GM18511 (cell line): ENCODE measurements at regions not wholly inside any gene's neighbourhood (a gene's known extent, or its start where the extent isn't known, plus 50 kb on each side); places are given as distances from the start of the nearest gene placed in this dataset.

Experiments used
- ATAC-seq: cut with Tn5 transposase; IDR thresholded peaks from one replicate; pipeline ENCODE4 v1.9.1; 2021; ENCODE audit warnings: mild to moderate bottlenecking, moderate library complexity; ENCODE audit not compliant: unreplicated experiment

DNA sequence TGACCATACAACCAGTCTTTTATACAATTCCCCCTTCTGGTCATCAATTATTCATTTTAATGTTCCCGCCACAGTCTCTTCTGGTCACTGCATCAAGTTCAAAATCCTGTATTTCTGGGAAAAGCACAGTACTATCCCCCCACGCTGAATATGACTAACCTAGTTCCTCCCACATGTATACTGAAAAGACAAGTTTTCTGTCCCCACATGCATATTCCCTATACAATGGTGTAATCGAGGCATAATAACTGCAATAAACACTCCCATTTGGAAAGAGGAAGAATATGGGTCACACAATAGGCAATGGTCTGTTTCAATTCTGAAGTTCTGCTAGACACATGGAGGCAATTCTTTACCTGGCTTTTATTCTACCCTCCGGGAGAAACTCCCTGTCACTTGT lies 344.9 kb downstream of the EFNA5 start:
- no peak for ATAC-seq

DNA sequence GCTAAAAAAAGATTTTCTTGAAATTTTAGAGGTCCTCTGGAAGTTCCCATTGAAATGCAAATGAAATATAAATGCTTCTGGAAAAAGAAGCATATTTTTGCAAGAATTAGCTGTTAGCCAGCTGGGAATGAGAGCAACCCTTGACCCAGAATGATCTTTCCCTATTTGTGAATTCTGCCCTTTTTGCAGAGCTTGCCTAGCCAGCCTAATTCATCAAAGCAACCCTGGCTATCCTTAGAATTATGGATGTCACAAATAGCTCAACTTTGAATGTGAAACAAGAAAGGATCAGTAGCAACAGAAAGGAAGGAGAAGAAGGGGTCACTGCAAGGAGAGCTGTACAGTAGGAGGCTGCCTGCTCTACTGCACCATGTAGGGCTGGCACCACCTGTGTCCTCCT lies 345.9 kb downstream of the EFNA5 start:
- no peak for ATAC-seq

GRCh38 chr5:107324071-107324470 lies 346.7 kb downstream of the EFNA5 start:
- ATAC-seq = no peak

GRCh38 chr5:107323536-107323935 lies 347.2 kb downstream of the EFNA5 start:
- ATAC-seq = no peak

DNA sequence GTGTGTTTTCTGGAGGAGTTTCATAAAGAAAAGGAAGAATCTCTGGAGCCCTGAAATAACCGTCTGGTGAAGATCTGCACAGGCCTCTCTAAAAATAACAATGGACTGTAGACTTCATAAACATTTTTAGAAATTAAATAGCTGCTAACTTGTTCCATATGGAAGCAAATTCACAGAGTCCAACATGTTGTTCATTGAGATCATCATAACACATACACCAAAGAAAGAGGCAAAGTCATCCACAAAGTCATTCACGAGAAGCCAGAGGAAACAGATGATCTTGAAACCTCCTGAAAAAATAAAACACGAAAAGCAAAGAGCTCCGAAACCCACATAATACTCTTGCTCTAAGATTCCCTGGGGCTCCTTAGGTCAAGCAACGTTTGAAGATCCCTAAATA lies 347.8 kb downstream of the EFNA5 start:
- ATAC-seq = no peak

GRCh38 chr5:107321906-107322305 lies 348.8 kb downstream of the EFNA5 start:
- no peak for ATAC-seq

DNA sequence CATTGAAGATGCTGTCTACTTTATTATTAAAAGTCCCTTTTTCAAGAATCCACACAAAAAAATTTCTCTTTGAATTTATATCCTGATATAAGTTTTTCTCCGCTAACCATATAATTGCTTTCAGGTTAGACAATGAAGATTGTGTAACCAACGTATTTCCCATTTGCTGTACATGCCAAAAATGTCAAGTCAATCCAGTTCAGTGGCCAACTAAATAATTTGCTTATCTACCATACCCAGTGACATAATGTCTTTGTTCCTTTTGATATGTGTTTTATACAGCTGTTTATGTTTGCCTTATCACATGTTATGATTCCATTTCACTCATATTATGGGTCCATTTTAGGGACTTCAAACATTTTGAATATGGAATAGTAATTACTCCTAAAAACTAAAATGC lies 349.9 kb downstream of the EFNA5 start:
- ATAC-seq = no peak

DNA sequence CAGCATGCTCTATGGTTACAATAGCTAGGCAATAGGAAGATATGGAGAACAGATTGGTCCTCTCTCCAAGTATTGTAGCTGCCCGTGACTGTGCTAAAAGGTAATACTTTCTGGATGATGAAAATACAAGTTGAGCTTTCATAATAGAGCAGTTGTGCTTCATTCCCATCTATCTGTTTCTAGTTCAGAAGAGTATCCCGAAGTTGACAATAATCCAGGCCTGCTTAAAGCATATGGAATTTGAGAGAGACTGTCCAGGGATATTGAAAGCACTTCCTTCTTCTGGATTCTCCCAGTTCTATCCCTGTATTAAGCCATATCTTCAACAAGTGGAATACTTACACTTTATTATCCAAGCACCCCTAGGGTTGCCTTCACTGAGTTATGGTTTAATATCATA lies 350.4 kb downstream of the EFNA5 start:
- ATAC-seq = no peak

DNA sequence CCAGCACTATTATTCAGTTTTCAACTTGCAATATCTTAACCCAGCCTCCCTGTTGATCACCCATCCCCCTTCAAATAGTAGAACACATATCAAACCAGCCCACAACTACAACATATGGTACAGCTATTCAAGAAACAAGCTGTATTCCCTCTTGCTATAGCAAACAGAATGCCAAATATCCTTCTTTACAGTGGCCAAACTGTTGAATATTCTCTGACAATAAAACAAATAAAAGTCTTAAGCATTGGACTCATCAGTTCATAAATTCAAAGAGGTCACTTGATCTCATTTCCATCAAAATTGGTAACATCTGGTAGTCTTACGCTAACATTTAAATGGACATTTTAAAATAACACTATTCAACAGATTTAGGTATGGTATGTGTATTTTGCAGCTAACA lies 350.8 kb downstream of the EFNA5 start:
- no peak for ATAC-seq

- no peak for ATAC-seq
These were observed 356.4 kb downstream of the EFNA5 start for GRCh38 chr5:107314330-107314729.

DNA sequence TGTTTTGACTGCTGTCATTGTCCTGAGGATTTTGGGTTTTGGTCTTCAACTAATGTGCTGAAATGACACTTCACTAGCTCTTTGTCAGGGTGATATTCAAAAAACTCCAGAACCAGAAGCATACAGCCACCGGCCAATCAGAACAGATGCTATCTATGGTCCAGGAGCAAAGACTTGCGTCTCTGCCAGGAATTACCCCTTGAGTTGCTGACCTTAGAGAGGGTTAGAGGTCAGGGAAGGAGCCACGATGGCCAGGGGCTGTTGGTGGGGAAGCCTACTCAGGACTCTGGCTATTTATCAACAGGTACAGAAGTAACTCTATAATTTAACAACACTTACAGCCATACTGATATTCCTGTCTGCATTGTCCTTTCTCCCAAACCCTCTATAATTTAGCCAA lies 356.8 kb downstream of the EFNA5 start:
- ATAC-seq = no peak

GRCh38 chr5:107313098-107313497 lies 357.6 kb downstream of the EFNA5 start:
- ATAC-seq = no peak

- ATAC-seq = no peak
These were observed 360.6 kb downstream of the EFNA5 start for GRCh38 chr5:107310181-107310580.

GRCh38 chr5:107306594-107306993 lies 364.1 kb downstream of the EFNA5 start:
- no peak for ATAC-seq

DNA sequence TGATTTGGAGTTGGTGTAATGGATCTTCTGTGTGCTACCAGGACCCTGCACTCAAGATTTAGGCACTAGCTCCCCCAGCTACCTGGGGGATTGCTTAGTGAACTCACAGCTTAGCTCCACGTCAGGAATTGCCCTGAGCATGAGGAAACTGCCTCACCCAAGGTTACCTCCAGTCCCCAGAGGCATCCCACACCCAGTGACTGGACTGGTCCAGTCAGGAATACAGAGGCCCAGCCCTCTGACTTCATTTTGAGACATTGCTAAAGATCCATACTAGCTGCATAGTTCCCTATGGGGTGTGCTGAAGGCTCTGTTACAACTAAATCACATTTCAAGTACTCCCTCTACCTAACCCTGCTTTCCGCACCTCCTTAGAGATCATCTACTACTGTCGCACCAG lies 364.7 kb downstream of the EFNA5 start:
- ATAC-seq = no peak

- no peak for ATAC-seq
These were observed 366.1 kb downstream of the EFNA5 start for GRCh38 chr5:107304684-107305083.

DNA sequence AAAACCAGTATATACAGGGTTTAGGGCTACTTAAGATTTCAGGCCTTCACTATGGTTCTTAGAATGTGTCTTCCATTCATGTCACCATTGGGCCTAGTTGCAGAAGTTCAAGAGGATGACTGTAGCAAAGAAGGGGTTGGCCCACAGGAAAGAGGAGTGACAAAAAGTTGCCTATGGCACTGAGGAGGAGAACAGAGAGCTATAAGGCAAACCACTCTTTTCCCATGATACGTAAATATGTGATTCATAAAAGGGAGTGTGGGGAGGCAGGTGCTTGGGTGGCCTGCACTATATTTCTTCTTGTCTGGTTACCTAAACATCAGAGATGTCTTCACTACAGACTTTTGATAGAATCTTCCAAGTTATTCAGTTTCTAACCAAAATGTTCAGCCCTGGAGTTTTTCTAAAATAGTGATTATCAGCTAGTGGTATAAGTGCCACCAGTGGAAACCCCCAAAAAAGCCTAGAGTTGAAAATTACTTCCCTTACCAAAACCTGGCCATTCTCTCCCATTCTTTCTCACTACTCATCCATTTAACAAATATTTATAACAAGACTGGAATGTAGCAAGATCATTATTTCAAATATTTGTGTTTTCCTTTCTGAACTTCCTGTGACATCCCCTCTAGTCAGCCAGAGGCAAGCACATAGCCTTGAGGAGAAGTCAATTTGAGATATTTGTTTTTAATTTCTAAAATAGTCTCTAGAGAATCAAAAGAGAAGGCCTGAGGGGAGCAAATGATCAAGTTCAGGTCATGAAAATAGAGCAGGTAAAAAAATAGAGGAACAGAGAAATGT lies 367.4 kb downstream of the EFNA5 start:
- ATAC-seq = no peak

DNA sequence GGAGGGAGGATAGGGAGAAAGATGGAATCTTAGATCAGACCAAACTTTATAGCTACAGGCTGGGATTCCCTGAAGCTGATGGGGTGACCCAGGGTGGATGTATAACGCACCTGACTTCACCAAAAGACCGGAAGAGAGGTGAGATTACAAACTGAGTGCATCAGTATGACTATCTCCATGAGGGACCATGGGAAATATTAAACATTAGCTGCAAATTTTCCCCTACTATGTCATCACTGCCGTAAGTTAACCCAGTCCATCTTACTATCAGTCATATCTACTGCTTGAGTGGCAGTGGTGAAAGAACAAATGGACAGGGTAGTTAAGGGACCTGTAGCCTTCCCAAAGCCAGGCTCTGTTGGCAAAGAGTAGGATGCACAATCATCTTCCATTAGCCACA lies 368.3 kb downstream of the EFNA5 start:
- ATAC-seq = peak; percentile 37

DNA sequence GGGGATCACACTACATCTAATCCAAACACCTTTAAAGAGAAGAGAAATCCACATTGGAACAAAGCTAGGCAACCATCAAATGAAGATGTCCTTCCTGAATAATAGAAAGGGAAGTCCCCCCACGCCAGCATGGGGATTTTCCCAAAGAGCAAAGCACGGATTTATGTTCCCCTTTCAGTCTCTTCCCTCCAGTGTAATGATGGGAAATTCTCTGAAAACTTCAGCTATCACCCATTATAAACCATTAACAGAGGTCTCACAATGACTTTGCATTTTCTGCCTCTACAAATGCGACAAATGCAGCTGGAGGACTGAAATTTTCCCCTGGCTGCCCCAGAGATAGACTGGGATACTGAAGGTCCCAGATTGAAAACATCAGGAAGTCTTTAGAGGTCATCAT lies 368.7 kb downstream of the EFNA5 start:
- ATAC-seq = no peak

- no peak for ATAC-seq
These were observed 369.9 kb downstream of the EFNA5 start for GRCh38 chr5:107300721-107301327.

DNA sequence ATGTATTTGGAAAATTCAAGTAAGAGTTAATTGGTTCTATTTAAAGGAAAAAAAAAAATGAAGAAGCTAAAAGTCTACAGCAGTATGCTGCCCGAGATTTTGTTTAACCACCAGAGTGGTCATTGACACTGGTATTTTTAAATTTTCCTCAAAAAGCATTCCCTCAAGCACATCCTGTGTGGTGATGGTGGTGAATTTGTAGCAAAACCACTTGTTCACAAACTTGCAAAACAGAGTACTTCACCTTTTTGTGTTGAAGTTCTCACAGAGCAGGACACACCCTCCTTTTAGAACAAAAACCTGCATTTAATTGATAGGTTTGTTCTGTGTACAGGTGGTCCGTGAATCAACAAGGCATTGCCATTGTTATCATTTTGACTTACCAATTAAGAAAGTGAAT lies 374.2 kb downstream of the EFNA5 start:
- peak; percentile 21 for ATAC-seq

DNA sequence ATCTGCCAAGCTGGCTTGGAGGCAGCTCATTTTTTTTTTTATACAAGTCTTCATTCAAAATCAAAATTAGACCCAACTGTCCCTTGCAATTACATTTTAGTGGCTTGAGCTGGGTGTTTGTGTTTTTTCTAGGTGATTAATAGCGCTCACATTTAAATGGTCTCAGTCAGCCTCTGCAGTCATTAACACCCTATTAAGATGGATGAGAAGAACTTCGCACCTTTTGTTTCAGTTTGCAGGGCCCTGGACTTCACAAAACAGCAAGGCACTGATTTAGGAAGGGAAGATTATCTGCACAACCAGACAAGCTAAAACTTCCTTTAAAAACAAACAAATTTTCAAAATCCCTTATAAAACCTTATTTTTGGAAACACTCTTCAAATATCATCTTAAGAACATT lies 374.8 kb downstream of the EFNA5 start:
- ATAC-seq = no peak

- no peak for ATAC-seq
These were observed 376.1 kb downstream of the EFNA5 start for GRCh38 chr5:107294669-107295068.
